SK-N-SH (cell line): ENCODE measurements at regions not wholly inside any gene's neighbourhood (a gene's known extent, or its start where the extent isn't known, plus 50 kb on each side); places are given as distances from the start of the nearest gene placed in this dataset.

Experiments used
- CTCF ChIA-PET: fragments of 300-600, 350-600 bp; formaldehyde crosslinking; extraction: SDS; loops from one replicate; lab custom pipeline; 2021; lab: Yijun Ruan, JAX
- POLR2A ChIA-PET: fragments of 350-600 bp; sonication (Branson Sonifier 250); formaldehyde crosslinking; extraction: SDS; loops from one replicate; lab custom pipeline; 2020; ENCODE audit warnings: antibody characterized with exemption, inconsistent platforms; lab: Yijun Ruan, JAX
- DNase-seq: peaks from one replicate; pipeline ENCODE4 v3.0.0; 2012
- H2AFZ ChIP-seq: fragments of 200-600 bp; sonication (generic); 2 replicates; pipeline ENCODE4 v1.8.1; 2016; ENCODE audit warnings: antibody characterized with exemption, mild to moderate bottlenecking, low read depth
- H3F3A ChIP-seq: fragments of 200-600 bp; sonication (generic); replicated peaks from 2 replicates; pipeline ENCODE3; 2016; ENCODE audit warnings: antibody characterized with exemption, mild to moderate bottlenecking; ENCODE audit not compliant: insufficient read depth
- H3K27ac ChIP-seq, 2 experiments: fragments of 200-500 bp in 1 of 2; fragments of 200-600 bp in 1 of 2; sonication (Bioruptor generic) in 1 of 2; sonication (generic), shearing (Covaris generic) in 1 of 2; 2 replicates each; pipeline versions ENCODE4 v1.5.1 to v1.6.1; 2014 to 2016; ENCODE audit warnings: low read depth in 2 of 2, inconsistent platforms in 1 of 2, low read length in 1 of 2, mild to moderate bottlenecking in 1 of 2, mixed read lengths in 1 of 2
- H3K27me3 ChIP-seq: fragments of 200-600 bp; sonication (generic), shearing (Covaris generic); 2 replicates; pipeline ENCODE4 v1.6.1; 2016; ENCODE audit warnings: mixed run types; ENCODE audit not compliant: insufficient read depth
- H3K36me3 ChIP-seq, 2 experiments: fragments of 200-500 bp in 1 of 2; fragments of 200-600 bp in 1 of 2; sonication (Bioruptor generic) in 1 of 2; sonication (generic) in 1 of 2; replicated peaks in 1 of 2; 2 replicates each; pipeline versions ENCODE3 to v1.5.1; 2014 to 2016; ENCODE audit warnings: low read length in 1 of 2, mild to moderate bottlenecking in 1 of 2; ENCODE audit not compliant: insufficient read depth in 2 of 2, control insufficient read depth in 1 of 2
- H3K4me1 ChIP-seq, 2 experiments: fragments of 200-500 bp in 1 of 2; fragments of 200-600 bp in 1 of 2; sonication (Bioruptor generic) in 1 of 2; sonication (generic), shearing (Covaris generic) in 1 of 2; 2 replicates each; pipeline versions ENCODE4 v1.5.1 to v1.6.1; 2014 to 2016; ENCODE audit warnings: low read depth in 1 of 2, low read length in 1 of 2, mixed run types in 1 of 2; ENCODE audit not compliant: insufficient read depth in 2 of 2, control insufficient read depth in 1 of 2
- H3K4me2 ChIP-seq: fragments of 200-600 bp; sonication (generic), shearing (Covaris generic); 2 replicates; pipeline ENCODE4 v1.6.1; 2017; ENCODE audit warnings: mixed run types
- H3K4me3 ChIP-seq, 2 experiments: fragments of 200-500 bp in 1 of 2; fragments of 200-600 bp in 1 of 2; sonication (Bioruptor generic) in 1 of 2; sonication (generic), shearing (Covaris generic) in 1 of 2; 2 replicates each; pipeline versions ENCODE4 v1.5.1 to v1.8.1; 2014 to 2016; ENCODE audit warnings: low read depth in 2 of 2, inconsistent platforms in 1 of 2, low read length in 1 of 2, mild to moderate bottlenecking in 1 of 2, mixed read lengths in 1 of 2, moderate library complexity in 1 of 2
- H3K79me2 ChIP-seq: fragments of 200-600 bp; sonication (generic); 2 replicates; pipeline ENCODE4 v1.8.1; 2017; ENCODE audit warnings: mild to moderate bottlenecking; ENCODE audit not compliant: insufficient read depth
- H3K9ac ChIP-seq: fragments of 200-600 bp; sonication (generic); 2 replicates; pipeline ENCODE4 v1.6.1; 2017; ENCODE audit warnings: mixed run types
- H3K9me2 ChIP-seq: fragments of 200-600 bp; sonication (generic); 2 replicates; pipeline ENCODE4 v1.6.1; 2017; ENCODE audit warnings: mixed run types
- H3K9me3 ChIP-seq: fragments of 200-600 bp; sonication (generic); 2 replicates; pipeline ENCODE4 v1.6.1; 2017; ENCODE audit warnings: mixed run types, mild to moderate bottlenecking, moderate library complexity
- H4K20me1 ChIP-seq: fragments of 200-600 bp; sonication (generic); 2 replicates; pipeline ENCODE4 v1.6.1; 2017; ENCODE audit warnings: mild to moderate bottlenecking, mixed run types; ENCODE audit not compliant: insufficient read depth
- ELF1 ChIP-seq: IDR thresholded peaks from 2 replicates; pipeline ENCODE4 v1.4.0; 2012
- FOXM1 ChIP-seq: IDR thresholded peaks from 2 replicates; pipeline ENCODE4 v1.4.0; 2012; ENCODE audit warnings: low read depth, mild to moderate bottlenecking
- GABPA ChIP-seq: IDR thresholded peaks from 2 replicates; pipeline ENCODE4 v1.4.0; 2012; ENCODE audit warnings: low read depth, mild to moderate bottlenecking
- MEF2A ChIP-seq: IDR thresholded peaks from 2 replicates; pipeline ENCODE4 v1.4.0; 2012; ENCODE audit warnings: low read depth, borderline replicate concordance
- NFIC ChIP-seq: IDR thresholded peaks from 2 replicates; pipeline ENCODE4 v1.4.0; 2012; ENCODE audit warnings: borderline replicate concordance
- PBX3 ChIP-seq: IDR thresholded peaks from 2 replicates; pipeline ENCODE4; 2012
- RAD21 ChIP-seq: IDR thresholded peaks from 2 replicates; pipeline ENCODE4 v1.6.1; 2012; ENCODE audit warnings: mild to moderate bottlenecking, low read length
- TAF1 ChIP-seq: IDR thresholded peaks from 2 replicates; pipeline ENCODE4 v1.6.1; 2012; ENCODE audit warnings: low read depth, mild to moderate bottlenecking, low read length, moderate library complexity, borderline replicate concordance
- WGBS: methylation state at CpG from one replicate; pipeline ENCODE4 v1.1.6; 2017; ENCODE audit warnings: low lambda C conversion rate; 5-methylcytosine and 5-hydroxymethylcytosine counted together
- TF ChIP-seq, protein P1 (sequence below): IDR thresholded peaks from 2 replicates; pipeline ENCODE4 v1.4.0; 2012; ENCODE audit warnings: low read depth, borderline replicate concordance

- no peaks in the 10 kb centered on the region for H3K27me3 ChIP-seq
- H3K9ac ChIP-seq: no peak overlapping the region
- CTCF ChIA-PET: interaction anchor here (0.9 kb wide), 1 partner anchor 12 kb away, joined by 3 read pairs; no protein-coding TSS in a partner anchor
- no peaks in the 10 kb centered on the region for H3K4me1 ChIP-seq
- H3K9me3 ChIP-seq: no peaks in the 10 kb centered on the region; the same call in 1 of the 2 replicates
- H3K9me2 ChIP-seq: no peaks in the 10 kb centered on the region
- TF ChIP-seq NFIC (no peak), TAF1 (no peak), PBX3 (no peak), ELF1 (no peak), FOXM1 (no peak), MEF2A (no peak)
- TF ChIP-seq, protein P1, sequence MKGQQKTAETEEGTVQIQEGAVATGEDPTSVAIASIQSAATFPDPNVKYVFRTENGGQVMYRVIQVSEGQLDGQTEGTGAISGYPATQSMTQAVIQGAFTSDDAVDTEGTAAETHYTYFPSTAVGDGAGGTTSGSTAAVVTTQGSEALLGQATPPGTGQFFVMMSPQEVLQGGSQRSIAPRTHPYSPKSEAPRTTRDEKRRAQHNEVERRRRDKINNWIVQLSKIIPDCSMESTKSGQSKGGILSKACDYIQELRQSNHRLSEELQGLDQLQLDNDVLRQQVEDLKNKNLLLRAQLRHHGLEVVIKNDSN: no peak
- POLR2A ChIA-PET: no interaction called here
- no peak overlapping the region for H3K4me3 ChIP-seq
- 15% methylated on average over 4 of the region's 4 CpGs for WGBS
- H3K4me2 ChIP-seq: no peak overlapping the region
- no peaks in the 10 kb centered on the region for H4K20me1 ChIP-seq
- no peaks in the 10 kb centered on the region for H3K36me3 ChIP-seq
- no peak overlapping the region for H3K27ac ChIP-seq
- no peak overlapping the region for H2AFZ ChIP-seq
- H3F3A ChIP-seq: no peaks in the 10 kb centered on the region
- H3K79me2 ChIP-seq: no peaks in the 10 kb centered on the region
- DNase-seq: no peak
Observed at GRCh38 chr3:83734656-83735055, 1224.1 kb upstream of the CADM2 start.

DNA sequence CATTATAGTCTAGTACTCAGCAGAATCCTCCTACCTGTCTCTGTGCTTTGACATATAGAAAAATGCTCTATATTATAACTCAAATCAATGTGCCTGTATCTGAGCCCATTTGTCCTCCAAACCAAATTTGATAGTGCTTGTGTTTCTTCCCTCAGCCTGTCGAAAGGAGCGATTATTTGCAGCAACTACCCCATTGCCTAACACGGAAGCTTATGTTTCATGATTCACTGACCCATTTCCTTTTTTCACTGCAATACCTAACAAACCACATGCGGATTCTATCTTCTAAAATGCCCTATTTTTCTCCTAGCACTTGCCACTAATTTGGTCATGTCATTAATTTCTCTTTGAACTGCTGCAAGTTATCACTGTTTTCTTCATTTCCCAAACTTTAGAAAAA is 1220.6 kb upstream of the CADM2 start:
- no peaks in the 10 kb centered on the region for H3K4me1 ChIP-seq
- WGBS: 4% methylated on average over 4 of the region's 4 CpGs
- no peaks in the 10 kb centered on the region for H3K79me2 ChIP-seq
- no peak overlapping the region for H3K4me2 ChIP-seq
- H3K27me3 ChIP-seq: no peaks in the 10 kb centered on the region
- H2AFZ ChIP-seq: no peak overlapping the region
- DNase-seq: no peak
- no peaks in the 10 kb centered on the region for H3K9me2 ChIP-seq
- CTCF ChIA-PET: no interaction called here
- H4K20me1 ChIP-seq: no peaks in the 10 kb centered on the region
- H3K36me3 ChIP-seq: no peaks in the 10 kb centered on the region
- H3K27ac ChIP-seq: no peak overlapping the region
- H3K9me3 ChIP-seq: no peaks in the 10 kb centered on the region
- TF ChIP-seq, protein P1: no peak
- POLR2A ChIA-PET: no interaction called here
- no peak overlapping the region for H3K9ac ChIP-seq
- no peaks in the 10 kb centered on the region for H3F3A ChIP-seq
- H3K4me3 ChIP-seq: no peak overlapping the region

DNA sequence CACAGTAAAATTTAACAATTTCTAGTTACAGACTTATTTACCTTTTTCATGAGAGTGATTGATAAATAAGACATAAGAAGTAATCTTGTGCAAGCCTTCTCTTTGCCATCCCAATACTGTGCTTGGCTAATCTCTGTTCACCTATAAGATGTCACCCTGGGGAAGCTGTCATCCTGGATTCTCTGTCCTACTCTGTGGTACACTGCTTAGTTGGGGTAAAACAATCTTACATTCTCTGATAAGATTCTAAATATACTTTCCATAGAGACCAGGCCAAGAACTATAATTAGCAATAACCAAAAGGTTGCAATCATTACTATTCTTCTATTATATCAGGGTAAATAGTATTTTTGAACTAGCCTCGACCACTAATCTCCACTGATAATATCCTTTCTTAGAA is 1218.3 kb upstream of the CADM2 start:
- no peak overlapping the region for H3K9ac ChIP-seq
- no peaks in the 10 kb centered on the region for H3K36me3 ChIP-seq
- H3F3A ChIP-seq: no peaks in the 10 kb centered on the region
- H3K27me3 ChIP-seq: no peaks in the 10 kb centered on the region
- no peaks in the 10 kb centered on the region for H3K79me2 ChIP-seq
- CTCF ChIA-PET: no interaction called here
- DNase-seq: no peak
- H3K9me2 ChIP-seq: no peaks in the 10 kb centered on the region
- no peak overlapping the region for H3K27ac ChIP-seq
- H3K4me2 ChIP-seq: no peak overlapping the region
- H2AFZ ChIP-seq: no peak overlapping the region
- POLR2A ChIA-PET: interaction anchor here (0.5 kb wide), 1 partner anchor 138 kb away, joined by 3 read pairs; no protein-coding TSS in a partner anchor
- H3K4me3 ChIP-seq: no peak overlapping the region
- no peaks in the 10 kb centered on the region for H3K9me3 ChIP-seq
- no peaks in the 10 kb centered on the region for H4K20me1 ChIP-seq
- TF ChIP-seq GABPA: no peak
- no peak for TF ChIP-seq MEF2A
- no peak for TF ChIP-seq RAD21
- no peak for TF ChIP-seq PBX3
- no peak for TF ChIP-seq ELF1
- 0% methylated on average over 1 of the region's 1 CpG for WGBS
- H3K4me1 ChIP-seq: no peaks in the 10 kb centered on the region
